GM19043 (cell line): ENCODE measurements at regions not wholly inside any gene's neighbourhood (a gene's known extent, or its start where the extent isn't known, plus 50 kb on each side); places are given as distances from the start of the nearest gene placed in this dataset.

Experiments
- ATAC-seq: cut with Tn5 transposase; IDR thresholded peaks from one replicate; pipeline ENCODE4 v1.9.1; 2021; ENCODE audit warnings: low read depth; ENCODE audit not compliant: unreplicated experiment

- no peak for ATAC-seq
Measured at GRCh38 chr1:208509072-208509471, 264.9 kb upstream of the PLXNA2 start.

DNA sequence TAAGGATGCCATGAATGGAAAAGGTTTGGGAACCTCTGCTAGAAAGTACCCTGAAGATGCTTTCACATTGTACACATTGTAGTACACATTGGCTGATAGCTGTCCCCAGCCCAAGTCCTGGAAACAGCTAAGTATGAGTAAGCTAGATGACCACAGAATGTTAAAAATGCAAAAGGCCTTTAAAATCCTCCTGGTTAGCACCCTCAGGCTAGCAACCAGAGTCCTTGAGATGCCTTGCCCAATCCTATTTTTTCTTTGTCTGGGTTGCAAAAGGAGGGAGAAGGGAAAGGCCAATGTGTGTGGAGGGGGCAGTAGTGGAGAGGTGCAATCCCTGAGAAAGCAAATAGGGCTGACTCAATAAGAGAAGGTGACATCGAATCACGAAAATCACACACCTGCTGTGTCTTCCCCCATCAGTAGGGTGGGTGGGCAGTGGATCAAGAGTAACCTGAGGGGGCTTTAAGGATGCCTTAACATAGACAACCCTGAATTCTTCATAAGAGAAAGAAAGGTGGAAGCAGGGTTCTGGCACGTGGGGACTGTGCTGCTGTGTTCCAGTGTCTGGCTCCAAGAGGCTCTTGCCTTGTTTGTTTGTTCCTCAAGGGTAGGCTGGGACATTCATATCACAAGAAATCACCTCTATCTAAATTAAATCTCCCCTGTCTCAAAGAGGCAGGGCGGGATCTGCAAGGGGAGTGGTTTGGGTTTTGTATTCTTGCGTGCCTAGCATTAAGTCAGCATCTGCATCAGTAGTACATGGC, 266.2 kb upstream of the PLXNA2 start:
- ATAC-seq: no peak

DNA sequence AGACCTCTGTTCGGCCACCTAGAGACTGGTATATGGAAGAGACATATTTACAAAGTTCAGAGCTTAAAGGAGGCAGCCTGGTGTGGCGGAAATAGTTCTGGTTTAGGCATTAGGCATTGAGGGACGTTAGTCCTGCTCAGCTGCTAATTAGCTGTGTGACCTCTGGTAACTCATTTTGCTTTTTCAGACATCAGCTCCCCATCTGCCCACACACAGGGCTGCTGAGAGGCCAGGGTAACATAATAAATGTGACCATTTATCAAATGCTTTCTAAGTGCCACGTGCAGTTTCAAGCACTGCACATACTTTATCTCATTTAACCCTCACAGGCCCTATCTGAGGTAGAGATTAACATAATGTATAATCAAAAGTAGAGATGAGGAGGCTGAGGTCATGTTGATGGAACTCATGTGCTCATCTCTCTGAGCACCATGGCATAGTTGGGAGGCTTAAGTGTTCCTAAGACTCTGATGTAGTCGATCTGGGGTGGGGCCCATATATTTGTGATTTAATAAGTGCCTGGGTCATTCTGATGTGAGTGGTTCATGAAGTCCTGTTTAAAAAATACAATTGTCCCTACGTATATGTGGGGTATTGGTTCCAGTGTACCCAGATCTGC, 267.2 kb upstream of the PLXNA2 start:
- no peak for ATAC-seq

DNA sequence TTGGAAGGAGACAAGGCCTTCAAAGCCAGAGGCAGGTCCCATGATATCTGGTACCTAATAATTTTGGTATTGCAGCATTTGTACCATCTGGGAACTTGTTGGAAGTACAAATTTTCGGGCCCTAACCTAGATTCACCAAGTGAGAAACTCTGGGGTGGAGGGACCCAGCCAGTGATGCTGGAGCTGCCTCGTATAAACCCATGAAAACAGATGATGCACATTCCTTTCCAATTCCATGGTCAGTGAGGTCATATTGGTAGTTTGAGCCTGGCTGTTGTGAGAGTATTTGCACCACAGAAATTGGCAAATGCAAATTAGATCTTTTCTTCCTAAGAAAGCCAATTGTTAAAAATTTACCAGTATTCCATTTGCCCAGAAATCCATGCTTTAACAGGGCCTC, 269.6 kb upstream of the PLXNA2 start:
- no peak for ATAC-seq

GRCh38 chr1:208515129-208515528, 270.9 kb upstream of the PLXNA2 start:
- no peak for ATAC-seq

- ATAC-seq: no peak
Measured at GRCh38 chr1:208516780-208517179, 272.6 kb upstream of the PLXNA2 start.

- ATAC-seq: no peak
Measured at GRCh38 chr1:208520438-208521099, 276.4 kb upstream of the PLXNA2 start.

DNA sequence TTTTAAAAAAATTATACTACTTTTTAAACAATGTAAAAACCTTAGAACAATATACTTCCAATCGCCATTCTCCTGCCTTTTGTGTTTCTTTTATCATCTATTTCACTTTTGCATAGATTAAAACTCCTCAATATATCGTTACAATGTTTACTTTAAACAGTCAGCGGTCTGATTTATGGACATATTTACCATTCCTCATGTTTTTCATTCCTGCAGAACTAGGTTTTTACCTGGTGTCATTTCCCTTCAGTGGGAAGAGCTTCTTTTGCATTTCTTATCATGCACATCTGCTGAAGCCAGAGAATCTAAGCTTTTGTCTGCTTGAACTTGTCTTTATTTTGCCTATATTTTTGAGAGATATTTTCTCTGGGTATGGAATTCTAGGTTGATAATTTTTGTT, 277.4 kb upstream of the PLXNA2 start:
- no peak for ATAC-seq

- no peak for ATAC-seq
Measured at GRCh38 chr1:208523007-208523406, 278.8 kb upstream of the PLXNA2 start.

DNA sequence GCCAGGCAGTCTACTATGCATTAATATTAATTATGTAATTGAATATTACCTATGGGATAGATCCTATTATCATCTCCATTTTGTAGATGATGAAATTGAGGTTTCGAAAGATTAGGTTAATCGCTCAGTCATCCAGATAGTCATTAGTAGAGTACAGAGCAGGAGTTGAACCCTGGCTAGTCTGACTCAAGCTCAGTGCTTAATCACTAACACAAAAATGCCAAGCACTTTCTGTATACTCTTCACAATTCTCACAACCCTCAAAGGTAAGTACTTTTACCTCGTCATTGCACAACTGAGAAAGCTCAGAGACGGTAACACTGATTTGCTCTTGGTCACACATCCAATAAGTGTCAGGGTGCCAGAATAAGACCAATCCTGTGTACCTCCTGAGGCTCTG, 280.2 kb upstream of the PLXNA2 start:
- no peak for ATAC-seq

DNA sequence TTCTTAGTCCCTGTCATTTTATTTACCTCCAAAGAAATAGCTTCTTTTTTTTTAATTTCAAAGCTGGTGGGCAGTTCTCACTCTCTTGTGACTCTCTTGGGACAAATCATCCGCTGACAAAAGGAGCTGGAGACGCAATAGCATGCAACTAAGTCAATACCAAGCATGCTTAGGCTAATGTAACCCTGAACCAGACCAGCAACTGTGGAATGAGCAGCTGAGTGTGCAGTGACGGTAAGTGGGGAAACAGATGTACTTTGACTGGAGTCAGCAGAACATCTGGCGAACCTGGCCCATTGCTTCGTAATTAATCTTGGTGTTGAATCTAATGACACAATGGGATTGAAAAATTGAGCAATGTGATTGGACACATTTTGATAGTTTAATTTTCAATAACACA, 280.7 kb upstream of the PLXNA2 start:
- ATAC-seq: no peak

DNA sequence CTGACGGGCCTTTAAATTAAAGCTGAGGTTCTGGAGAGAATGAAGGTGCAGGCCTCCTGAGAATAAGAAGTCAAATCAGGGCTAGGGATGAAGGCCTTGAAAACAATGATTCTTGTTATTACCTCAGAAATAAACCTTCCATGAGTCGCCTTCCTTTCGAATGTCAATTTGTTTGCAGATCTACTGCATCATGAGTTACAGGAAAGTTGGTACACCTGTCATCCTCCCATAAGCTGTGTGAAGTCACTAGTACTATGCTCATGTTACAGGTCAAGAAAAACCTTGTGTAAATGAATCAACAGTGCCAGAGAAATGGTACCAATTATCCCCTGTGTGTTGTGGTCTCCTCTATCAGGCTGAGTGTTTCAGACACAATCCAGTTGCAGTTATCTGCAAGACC, 281.2 kb upstream of the PLXNA2 start:
- no peak for ATAC-seq

GRCh38 chr1:208526613-208527125, 282.5 kb upstream of the PLXNA2 start:
- ATAC-seq: no peak

DNA sequence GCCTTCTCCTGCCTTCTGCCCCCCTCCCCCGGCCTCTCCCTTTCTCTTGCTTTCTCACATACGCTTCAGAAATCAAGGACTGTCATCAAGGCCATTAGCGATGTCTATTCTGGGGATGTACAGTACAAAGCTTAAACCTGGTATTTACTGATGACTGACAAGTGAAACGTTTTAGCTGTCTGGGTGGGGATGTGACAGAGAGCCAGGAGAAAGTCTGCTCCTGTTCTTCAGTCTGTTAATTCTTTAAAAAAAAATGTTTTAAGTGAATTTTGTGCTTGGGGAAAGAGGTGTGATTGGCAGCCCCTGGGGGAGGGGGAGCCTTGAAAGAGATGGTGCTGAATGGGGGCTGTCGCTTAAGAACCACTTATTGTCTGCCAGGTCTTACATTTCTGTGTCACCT, 283.0 kb upstream of the PLXNA2 start:
- ATAC-seq: no peak

GRCh38 chr1:208528578-208529240, 284.5 kb upstream of the PLXNA2 start:
- no peak for ATAC-seq

DNA sequence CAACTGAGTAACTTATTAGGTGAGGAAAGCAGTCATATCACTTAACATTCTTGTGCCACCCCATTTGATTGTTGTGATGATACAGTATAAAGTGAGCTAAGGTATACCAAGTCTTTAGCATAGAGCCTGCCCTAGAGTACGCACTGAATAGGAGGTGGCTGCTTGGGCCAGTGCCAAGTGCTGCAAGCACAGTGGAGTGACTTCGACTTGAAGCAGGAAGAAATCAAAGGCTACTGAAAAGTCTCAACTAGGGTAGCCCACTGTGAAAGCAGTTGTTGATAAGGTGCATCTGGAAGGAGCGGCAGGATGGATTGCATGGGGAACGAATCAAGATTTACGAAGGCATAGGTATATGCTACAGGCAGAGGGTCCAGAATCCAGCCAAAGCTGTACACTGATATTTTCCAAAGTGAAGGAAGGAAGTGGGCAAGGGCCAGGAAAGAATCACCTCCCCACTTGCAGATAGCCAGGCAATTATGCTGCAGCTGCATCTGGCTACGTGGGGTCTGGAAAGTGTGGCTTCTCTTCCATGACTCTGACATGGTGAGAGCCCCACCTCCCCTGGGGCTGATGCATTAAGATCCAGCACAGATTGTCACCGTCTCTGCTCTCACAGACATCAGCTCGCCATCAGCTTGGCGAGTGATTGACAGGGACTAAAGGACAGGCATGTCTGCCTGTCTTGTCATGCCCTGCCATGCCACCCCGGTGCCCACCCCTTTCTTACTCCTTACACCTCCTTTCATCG, 287.0 kb upstream of the PLXNA2 start:
- ATAC-seq: no peak

DNA sequence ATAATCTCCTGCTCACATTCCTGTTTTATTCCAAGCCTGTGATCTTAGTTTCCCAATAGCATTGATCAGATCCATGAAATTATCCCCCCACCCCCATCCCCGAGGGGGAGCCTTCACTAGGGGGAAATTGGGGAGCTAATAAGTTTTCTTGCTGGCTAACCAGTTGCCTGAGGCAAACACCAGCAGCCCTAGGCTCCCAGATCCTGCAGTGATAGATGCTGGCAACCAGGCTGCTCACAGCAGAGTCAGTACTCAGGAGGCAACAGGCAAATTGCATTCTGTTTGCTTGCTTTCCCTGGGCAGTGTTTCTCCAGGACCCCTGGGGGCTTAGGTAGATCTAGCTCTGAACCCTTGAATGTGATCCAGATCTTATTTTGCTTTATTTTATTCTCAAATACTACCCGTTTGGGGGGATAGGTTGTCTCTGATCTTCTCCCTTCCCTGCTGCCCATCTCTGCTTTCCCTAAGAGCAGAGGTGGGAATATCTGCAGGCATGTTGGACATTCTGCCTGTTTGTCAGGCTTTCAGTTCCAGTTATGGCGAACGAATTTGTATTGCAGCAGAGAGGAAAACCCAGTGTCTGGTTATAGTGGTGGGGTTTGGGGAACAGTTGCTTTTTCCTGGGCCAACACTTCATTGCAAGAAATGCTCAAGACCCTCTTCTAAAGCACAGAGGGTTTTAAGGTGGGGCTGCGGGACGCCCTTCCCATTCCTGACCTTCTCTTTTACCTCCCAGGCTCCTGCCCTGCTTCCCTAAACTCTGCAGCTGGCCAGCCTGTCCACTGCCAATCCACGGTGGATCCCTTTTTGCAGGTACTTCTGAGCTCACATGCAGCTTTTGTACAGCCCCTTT, 289.8 kb upstream of the PLXNA2 start:
- ATAC-seq: no peak

DNA sequence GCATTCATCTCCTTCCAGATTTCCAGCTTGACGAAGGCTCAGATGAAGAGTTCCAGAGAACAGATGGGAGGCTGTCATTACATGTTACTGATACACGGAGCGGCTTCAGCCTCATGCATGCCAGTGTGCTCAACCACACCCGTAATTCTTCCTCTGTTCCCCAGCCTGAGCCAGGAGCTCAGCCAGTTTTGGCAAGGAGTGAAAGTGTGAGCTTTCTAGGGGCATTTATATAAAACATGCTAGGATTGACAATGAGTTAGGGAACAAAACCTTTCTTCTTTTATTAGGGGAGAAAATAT, 290.4 kb upstream of the PLXNA2 start:
- no peak for ATAC-seq

DNA sequence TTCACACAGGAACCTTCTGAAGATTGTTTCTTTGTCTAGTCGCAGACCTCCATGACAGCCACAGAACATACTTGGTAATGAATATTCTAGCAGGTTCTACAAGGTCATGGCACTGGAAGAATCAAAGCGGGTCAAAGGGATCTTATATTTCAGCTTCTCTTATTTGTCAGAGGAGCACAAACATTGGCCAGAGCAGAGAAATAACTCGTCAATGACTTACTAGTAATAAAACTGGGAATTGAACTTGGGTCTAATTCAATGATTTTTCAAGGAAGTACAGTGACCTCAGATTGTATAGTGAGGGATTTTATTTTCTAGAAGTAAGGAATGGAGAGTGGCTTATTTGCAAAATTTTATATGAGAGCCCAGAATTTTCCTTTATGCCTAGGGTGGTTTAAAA, 290.8 kb upstream of the PLXNA2 start:
- no peak for ATAC-seq

DNA sequence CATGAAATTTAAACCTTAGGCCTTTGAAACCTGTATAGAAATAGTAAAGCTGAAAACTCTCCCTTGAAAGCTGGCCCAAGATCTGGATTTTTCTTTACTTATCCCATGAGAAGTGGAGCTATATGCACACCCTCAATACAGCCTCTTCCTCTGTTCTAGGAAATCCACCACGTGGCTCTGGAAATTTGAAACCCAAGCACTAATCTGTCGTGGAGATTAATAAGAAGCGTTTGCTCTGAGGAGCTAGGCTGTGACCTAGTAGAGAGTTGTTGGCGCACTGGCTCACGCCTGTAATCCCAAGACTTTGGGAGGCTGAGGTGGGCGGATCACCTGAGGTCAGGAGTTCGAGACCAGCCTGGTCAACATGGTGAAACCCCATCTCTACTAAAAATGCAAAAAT, 291.3 kb upstream of the PLXNA2 start:
- ATAC-seq: no peak
